ENCODE measurements at regions not wholly inside any gene's neighbourhood (a gene's known extent, or its start where the extent isn't known, plus 50 kb on each side); places are given as distances from the start of the nearest gene placed in this dataset.

DNA sequence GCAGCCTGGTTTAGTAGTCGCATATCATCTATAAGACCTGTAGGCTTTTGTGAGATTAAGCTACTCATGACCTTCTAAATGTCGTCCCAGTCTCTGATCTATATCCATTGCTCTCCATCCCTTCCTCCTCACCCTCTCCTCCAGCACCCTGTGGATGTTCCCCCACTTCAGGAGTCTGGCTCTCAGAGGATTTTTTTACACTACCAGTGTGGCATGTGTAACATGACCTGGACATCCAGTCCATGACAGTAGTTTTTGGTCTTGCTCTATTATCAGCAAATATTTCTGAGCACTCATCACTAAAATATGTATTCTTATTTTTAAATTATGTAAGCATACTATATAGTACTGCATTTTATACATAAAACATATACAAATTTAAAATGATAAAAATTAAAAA lies 142.1 kb downstream of the DYRK2 start:
- TF ChIP-seq, protein P1, sequence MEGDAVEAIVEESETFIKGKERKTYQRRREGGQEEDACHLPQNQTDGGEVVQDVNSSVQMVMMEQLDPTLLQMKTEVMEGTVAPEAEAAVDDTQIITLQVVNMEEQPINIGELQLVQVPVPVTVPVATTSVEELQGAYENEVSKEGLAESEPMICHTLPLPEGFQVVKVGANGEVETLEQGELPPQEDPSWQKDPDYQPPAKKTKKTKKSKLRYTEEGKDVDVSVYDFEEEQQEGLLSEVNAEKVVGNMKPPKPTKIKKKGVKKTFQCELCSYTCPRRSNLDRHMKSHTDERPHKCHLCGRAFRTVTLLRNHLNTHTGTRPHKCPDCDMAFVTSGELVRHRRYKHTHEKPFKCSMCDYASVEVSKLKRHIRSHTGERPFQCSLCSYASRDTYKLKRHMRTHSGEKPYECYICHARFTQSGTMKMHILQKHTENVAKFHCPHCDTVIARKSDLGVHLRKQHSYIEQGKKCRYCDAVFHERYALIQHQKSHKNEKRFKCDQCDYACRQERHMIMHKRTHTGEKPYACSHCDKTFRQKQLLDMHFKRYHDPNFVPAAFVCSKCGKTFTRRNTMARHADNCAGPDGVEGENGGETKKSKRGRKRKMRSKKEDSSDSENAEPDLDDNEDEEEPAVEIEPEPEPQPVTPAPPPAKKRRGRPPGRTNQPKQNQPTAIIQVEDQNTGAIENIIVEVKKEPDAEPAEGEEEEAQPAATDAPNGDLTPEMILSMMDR (IDR thresholded peaks at IDR 0.05; ENCODE audit: low read depth, low read length, poor library complexity, severe bottlenecking), result no peak
- no peak for TF ChIP-seq EZH2phosphoT487 (IDR thresholded peaks at IDR 0.05; ENCODE audit: borderline replicate concordance, low read length)
